ENCODE measurements at regions not wholly inside any gene's neighbourhood (a gene's known extent, or its start where the extent isn't known, plus 50 kb on each side); places are given as distances from the start of the nearest gene placed in this dataset.

GRCh38 chr12:39081910-39082309 lies 176.5 kb upstream of the CPNE8 start:
- in situ Hi-C loops (cut with MboI; ENCODE audit: low pct_unique_long_range_greater_than_20kb, low sequenced_read_pairs, unreplicated experiment) = no loop called here

GRCh38 chr12:39077226-39077625 lies 171.8 kb upstream of the CPNE8 start:
- DNase-seq (ENCODE audit: low spot score) = no peak
- no peak for TF ChIP-seq CTCF (IDR thresholded peaks at IDR 0.05; ENCODE audit: extremely low read depth, insufficient read depth, missing control alignments)
- in situ Hi-C loops (cut with MboI; ENCODE audit: low pct_unique_long_range_greater_than_20kb, low sequenced_read_pairs, unreplicated experiment) = no loop called here

More at GRCh38 chr12:39081910-39082309, 176.5 kb upstream of the CPNE8 start:
- DNase-seq (ENCODE audit: low spot score) = no peak
- no peak for TF ChIP-seq CTCF (IDR thresholded peaks at IDR 0.05; ENCODE audit: extremely low read depth, insufficient read depth, missing control alignments)

- no peak for DNase-seq (ENCODE audit: low spot score)
- TF ChIP-seq CTCF (IDR thresholded peaks at IDR 0.05; ENCODE audit: extremely low read depth, insufficient read depth, missing control alignments) = no peak
- in situ Hi-C loops (cut with MboI; ENCODE audit: low pct_unique_long_range_greater_than_20kb, low sequenced_read_pairs, unreplicated experiment) = no loop called here
These were observed 168.7 kb upstream of the CPNE8 start for GRCh38 chr12:39074063-39074462.

GRCh38 chr12:39072658-39073057 lies 167.3 kb upstream of the CPNE8 start:
- no peak for DNase-seq (ENCODE audit: low spot score)
- in situ Hi-C loops (cut with MboI; ENCODE audit: low pct_unique_long_range_greater_than_20kb, low sequenced_read_pairs, unreplicated experiment) = no loop called here
- TF ChIP-seq CTCF (IDR thresholded peaks at IDR 0.05; ENCODE audit: extremely low read depth, insufficient read depth, missing control alignments) = no peak

GRCh38 chr12:39071611-39072010 lies 166.2 kb upstream of the CPNE8 start:
- in situ Hi-C loops (cut with MboI; ENCODE audit: low pct_unique_long_range_greater_than_20kb, low sequenced_read_pairs, unreplicated experiment) = no loop called here
- no peak for DNase-seq (ENCODE audit: low spot score)
- no peak for TF ChIP-seq CTCF (IDR thresholded peaks at IDR 0.05; ENCODE audit: extremely low read depth, insufficient read depth, missing control alignments)

- TF ChIP-seq CTCF (IDR thresholded peaks at IDR 0.05; ENCODE audit: extremely low read depth, insufficient read depth, missing control alignments) = no peak
- in situ Hi-C loops (cut with MboI; ENCODE audit: low pct_unique_long_range_greater_than_20kb, low sequenced_read_pairs, unreplicated experiment) = no loop called here
- no peak for DNase-seq (ENCODE audit: low spot score)
These were observed 165.4 kb upstream of the CPNE8 start for GRCh38 chr12:39070775-39071174.

GRCh38 chr12:39065455-39065854 lies 160.1 kb upstream of the CPNE8 start:
- no peak for TF ChIP-seq CTCF (IDR thresholded peaks at IDR 0.05; ENCODE audit: extremely low read depth, insufficient read depth, missing control alignments)
- in situ Hi-C loops (cut with MboI; ENCODE audit: low pct_unique_long_range_greater_than_20kb, low sequenced_read_pairs, unreplicated experiment) = no loop called here
- no peak for DNase-seq (ENCODE audit: low spot score)

Data from GM13977 (cell line).